ENCODE measurements at regions not wholly inside any gene's neighbourhood (a gene's known extent, or its start where the extent isn't known, plus 50 kb on each side); places are given as distances from the start of the nearest gene placed in this dataset.

GRCh38 chr20:57847104-57847503 lies 137.3 kb upstream of the PMEPA1 start:
- Histone ChIP-seq H2BK5ac (ENCODE audit: low read depth, low read length, poor library complexity, severe bottlenecking) (no peak overlapping the region), H4K8ac (ENCODE audit: low read length) (no peak overlapping the region), H3K36me3 (ENCODE audit: control insufficient read depth in 1 of 2, insufficient read depth in 2 of 2, low read depth in 1 of 2, low read length in 2 of 2) (no peaks in the 10 kb centered on the region), H3K79me1 (replicated peaks; ENCODE audit: low read length, poor library complexity, severe bottlenecking) (no peaks in the 10 kb centered on the region), H2BK120ac (ENCODE audit: low read depth, low read length) (no peak overlapping the region), H2AK5ac (ENCODE audit: low read length, severe bottlenecking) (no peak overlapping the region), H3K18ac (ENCODE audit: low read depth in 1 of 2, low read length in 2 of 2) (no peak overlapping the region), H3K9ac (ENCODE audit: low read length) (no peak overlapping the region), H3K9me3 (ENCODE audit: control insufficient read depth, low read length) (no peaks in the 10 kb centered on the region), H3K23ac (ENCODE audit: low read length in 2 of 2) (no peak overlapping the region), H2BK12ac (ENCODE audit: low read length in 2 of 2) (no peak overlapping the region), H4K91ac (ENCODE audit: low read length) (no peak overlapping the region), H3K27me3 (ENCODE audit: control insufficient read depth in 1 of 2, insufficient read depth in 1 of 2, low read length in 2 of 2) (peaks cover 10 to 67% of the 10 kb centered on the region in 2 experiments), H3K4me2 (ENCODE audit: low read length, poor library complexity, severe bottlenecking) (no peak overlapping the region), H3K4me1 (ENCODE audit: control insufficient read depth, insufficient read depth, low read depth, low read length) (peaks cover 2% of the 10 kb centered on the region), H3K27ac (ENCODE audit: low read length, poor library complexity, severe bottlenecking) (no peak overlapping the region), H2BK15ac (ENCODE audit: low read depth, poor library complexity, severe bottlenecking) (no peak overlapping the region), H3K14ac (ENCODE audit: low read length in 2 of 2) (no peak overlapping the region), H2AFZ (ENCODE audit: low read depth, low read length) (no peak overlapping the region), H3K4ac (ENCODE audit: low read depth in 1 of 2, low read length in 2 of 2) (no peak overlapping the region), H3K4me3 (ENCODE audit: insufficient read depth in 1 of 2, low read depth in 1 of 2, low read length in 2 of 2) (no peak overlapping the region)
- DNase-seq = no peak

DNA sequence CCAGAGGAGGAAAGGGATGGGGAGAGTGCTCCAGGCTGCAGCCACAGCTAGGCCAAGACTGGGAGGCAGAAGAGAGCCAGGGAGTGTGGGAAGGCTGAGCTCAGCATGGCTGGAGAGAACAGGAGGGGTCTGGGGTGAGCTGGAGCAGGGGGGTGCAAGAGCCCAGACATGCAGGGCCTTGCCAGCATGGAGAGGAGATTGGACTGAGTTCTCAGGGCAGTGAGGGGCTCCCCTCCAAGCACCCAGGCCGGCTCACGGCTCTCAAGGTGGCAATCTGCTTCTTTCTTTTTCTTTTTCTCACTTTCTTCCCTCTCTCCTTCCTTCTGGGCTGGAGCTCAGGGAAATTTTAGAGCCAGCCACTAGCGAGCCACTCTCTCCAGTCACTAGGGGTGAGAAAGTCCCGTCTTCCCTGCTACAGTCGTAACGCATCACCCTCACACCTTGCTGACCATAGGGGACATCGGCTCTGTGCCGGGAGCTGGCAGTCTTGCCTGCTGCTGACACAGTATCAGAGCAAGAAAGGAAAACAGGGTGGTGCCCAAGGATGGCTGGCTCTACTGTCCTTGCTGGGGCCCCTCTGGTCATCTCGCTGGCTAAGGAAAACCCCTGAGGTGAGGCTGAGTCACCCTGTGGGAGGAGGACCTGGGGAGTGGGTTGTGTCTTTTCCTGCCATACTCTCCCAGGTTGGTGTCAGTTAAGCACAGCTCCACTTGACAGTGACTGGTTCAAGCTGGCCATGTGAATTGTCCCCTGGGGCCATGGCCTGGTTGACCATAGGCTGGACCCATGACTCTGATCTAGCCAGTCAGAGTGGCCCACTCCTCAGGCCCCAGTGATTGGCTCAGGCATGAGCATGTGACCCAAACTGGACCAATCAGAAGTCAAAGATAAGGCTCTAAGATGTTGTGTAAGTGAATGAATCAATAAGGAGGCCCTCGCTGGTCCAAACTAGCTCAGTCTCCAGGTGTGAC lies 135.1 kb upstream of the PMEPA1 start:
- no peak overlapping the region for H2BK5ac ChIP-seq (ENCODE audit: low read depth, low read length, poor library complexity, severe bottlenecking)
- no peak overlapping the region for H3K27ac ChIP-seq (ENCODE audit: low read length, poor library complexity, severe bottlenecking)
- 79% methylated on average over 10 of the region's 10 CpGs for WGBS
- DNase-seq = no peak
- H3K9me3 ChIP-seq (ENCODE audit: control insufficient read depth, low read length) = no peaks in the 10 kb centered on the region
- H3K4me2 ChIP-seq (ENCODE audit: low read length, poor library complexity, severe bottlenecking) = no peak overlapping the region
- no peaks in the 10 kb centered on the region for H3K36me3 ChIP-seq (ENCODE audit: control insufficient read depth in 1 of 2, insufficient read depth in 2 of 2, low read depth in 1 of 2, low read length in 2 of 2)
- H3K23ac ChIP-seq (ENCODE audit: low read length in 2 of 2) = no peak overlapping the region
- H3K4ac ChIP-seq (ENCODE audit: low read depth in 1 of 2, low read length in 2 of 2) = no peak overlapping the region
- no peak overlapping the region for H3K9ac ChIP-seq (ENCODE audit: low read length)
- H3K27me3 ChIP-seq (ENCODE audit: control insufficient read depth in 1 of 2, insufficient read depth in 1 of 2, low read length in 2 of 2) = peaks cover 13 to 78% of the 10 kb centered on the region in 2 experiments
- H2BK120ac ChIP-seq (ENCODE audit: low read depth, low read length) = no peak overlapping the region
- no peak overlapping the region for H3K18ac ChIP-seq (ENCODE audit: low read depth in 1 of 2, low read length in 2 of 2)
- no peak overlapping the region for H2BK15ac ChIP-seq (ENCODE audit: low read depth, poor library complexity, severe bottlenecking)
- H4K8ac ChIP-seq (ENCODE audit: low read length) = no peak overlapping the region
- no peak overlapping the region for H4K91ac ChIP-seq (ENCODE audit: low read length)
- H3K4me1 ChIP-seq (ENCODE audit: control insufficient read depth, insufficient read depth, low read depth, low read length) = peaks cover 2% of the 10 kb centered on the region
- no peak overlapping the region for H2AFZ ChIP-seq (ENCODE audit: low read depth, low read length)
- no peak overlapping the region for H2BK12ac ChIP-seq (ENCODE audit: low read length in 2 of 2)
- H2AK5ac ChIP-seq (ENCODE audit: low read length, severe bottlenecking) = no peak overlapping the region
- no peak overlapping the region for H3K14ac ChIP-seq (ENCODE audit: low read length in 2 of 2)
- H3K4me3 ChIP-seq (ENCODE audit: insufficient read depth in 1 of 2, low read depth in 1 of 2, low read length in 2 of 2) = no peak overlapping the region
- no peaks in the 10 kb centered on the region for H3K79me1 ChIP-seq (replicated peaks; ENCODE audit: low read length, poor library complexity, severe bottlenecking)

GRCh38 chr20:57843941-57844625 lies 134.3 kb upstream of the PMEPA1 start:
- 81% methylated on average over 14 of the region's 14 CpGs for WGBS
- no peak overlapping the region for H2BK5ac ChIP-seq (ENCODE audit: low read depth, low read length, poor library complexity, severe bottlenecking)
- H2BK12ac ChIP-seq (ENCODE audit: low read length in 2 of 2) = no peak overlapping the region

DNA sequence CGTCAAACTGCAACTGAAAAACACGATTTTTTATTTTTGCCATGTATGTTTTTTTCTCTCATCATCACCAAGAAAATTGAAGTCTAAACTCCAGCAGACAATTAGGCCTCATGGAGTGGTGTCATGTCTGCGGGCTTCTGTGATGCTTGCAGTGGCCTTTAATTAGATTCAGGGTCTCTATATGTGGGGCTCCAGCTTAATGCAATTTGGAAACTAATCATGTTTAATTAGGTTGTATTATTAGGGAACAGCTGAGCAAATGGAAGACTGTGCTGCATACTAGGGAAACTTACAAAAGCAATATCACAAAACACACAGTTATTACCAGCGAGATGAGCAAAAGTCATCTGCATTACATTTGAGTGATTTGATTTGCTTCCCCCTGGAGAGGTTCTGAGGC lies 132.9 kb upstream of the PMEPA1 start:
- Histone ChIP-seq H3K4ac (ENCODE audit: low read depth in 1 of 2, low read length in 2 of 2) (no peak overlapping the region), H3K18ac (ENCODE audit: low read depth in 1 of 2, low read length in 2 of 2) (no peak overlapping the region), H2AK5ac (ENCODE audit: low read length, severe bottlenecking) (no peak overlapping the region), H3K79me1 (replicated peaks; ENCODE audit: low read length, poor library complexity, severe bottlenecking) (no peaks in the 10 kb centered on the region), H2BK5ac (ENCODE audit: low read depth, low read length, poor library complexity, severe bottlenecking) (no peak overlapping the region), H2BK120ac (ENCODE audit: low read depth, low read length) (no peak overlapping the region), H3K9ac (ENCODE audit: low read length) (no peak overlapping the region), H4K91ac (ENCODE audit: low read length) (no peak overlapping the region), H2AFZ (ENCODE audit: low read depth, low read length) (no peak overlapping the region), H3K27me3 (ENCODE audit: control insufficient read depth in 1 of 2, insufficient read depth in 1 of 2, low read length in 2 of 2) (peaks cover 13 to 77% of the 10 kb centered on the region in 2 experiments), H3K14ac (ENCODE audit: low read length in 2 of 2) (no peak overlapping the region), H3K9me3 (ENCODE audit: control insufficient read depth, low read length) (no peaks in the 10 kb centered on the region), H3K36me3 (ENCODE audit: control insufficient read depth in 1 of 2, insufficient read depth in 2 of 2, low read depth in 1 of 2, low read length in 2 of 2) (no peaks in the 10 kb centered on the region), H3K4me2 (ENCODE audit: low read length, poor library complexity, severe bottlenecking) (no peak overlapping the region), H2BK12ac (ENCODE audit: low read length in 2 of 2) (no peak overlapping the region), H3K23ac (ENCODE audit: low read length in 2 of 2) (no peak overlapping the region), H3K4me3 (ENCODE audit: insufficient read depth in 1 of 2, low read depth in 1 of 2, low read length in 2 of 2) (no peak overlapping the region), H3K4me1 (ENCODE audit: control insufficient read depth, insufficient read depth, low read depth, low read length) (peaks cover 2% of the 10 kb centered on the region), H2BK15ac (ENCODE audit: low read depth, poor library complexity, severe bottlenecking) (no peak overlapping the region), H4K8ac (ENCODE audit: low read length) (no peak overlapping the region), H3K27ac (ENCODE audit: low read length, poor library complexity, severe bottlenecking) (no peak overlapping the region)
- WGBS = 69% methylated on average over 4 of the region's 4 CpGs
- no peak for DNase-seq

More at GRCh38 chr20:57843941-57844625, 134.3 kb upstream of the PMEPA1 start:
- Histone ChIP-seq H3K23ac (ENCODE audit: low read length in 2 of 2) (no peak overlapping the region), H3K4me3 (ENCODE audit: insufficient read depth in 1 of 2, low read depth in 1 of 2, low read length in 2 of 2) (no peak overlapping the region), H3K4ac (ENCODE audit: low read depth in 1 of 2, low read length in 2 of 2) (no peak overlapping the region), H3K9me3 (ENCODE audit: control insufficient read depth, low read length) (no peaks in the 10 kb centered on the region), H3K27me3 (ENCODE audit: control insufficient read depth in 1 of 2, insufficient read depth in 1 of 2, low read length in 2 of 2) (peaks cover 13 to 79% of the 10 kb centered on the region in 2 experiments), H4K91ac (ENCODE audit: low read length) (no peak overlapping the region), H3K36me3 (ENCODE audit: control insufficient read depth in 1 of 2, insufficient read depth in 2 of 2, low read depth in 1 of 2, low read length in 2 of 2) (no peaks in the 10 kb centered on the region), H4K8ac (ENCODE audit: low read length) (no peak overlapping the region), H2BK15ac (ENCODE audit: low read depth, poor library complexity, severe bottlenecking) (no peak overlapping the region), H2AFZ (ENCODE audit: low read depth, low read length) (no peak overlapping the region), H3K9ac (ENCODE audit: low read length) (no peak overlapping the region), H3K27ac (ENCODE audit: low read length, poor library complexity, severe bottlenecking) (no peak overlapping the region), H3K4me2 (ENCODE audit: low read length, poor library complexity, severe bottlenecking) (no peak overlapping the region), H3K18ac (ENCODE audit: low read depth in 1 of 2, low read length in 2 of 2) (no peak overlapping the region), H3K79me1 (replicated peaks; ENCODE audit: low read length, poor library complexity, severe bottlenecking) (no peaks in the 10 kb centered on the region), H3K4me1 (ENCODE audit: control insufficient read depth, insufficient read depth, low read depth, low read length) (peaks cover 2% of the 10 kb centered on the region), H3K14ac (ENCODE audit: low read length in 2 of 2) (no peak overlapping the region), H2AK5ac (ENCODE audit: low read length, severe bottlenecking) (no peak overlapping the region), H2BK120ac (ENCODE audit: low read depth, low read length) (no peak overlapping the region)
- no peak for DNase-seq
